Parathyroid adenoma (tissue), 2 donors: ENCODE measurements at regions not wholly inside any gene's neighbourhood (a gene's known extent, or its start where the extent isn't known, plus 50 kb on each side); places are given as distances from the start of the nearest gene placed in this dataset.

Source experiments
- H2AFZ ChIP-seq: fragments of 300-600 bp; sonication (generic); one replicate; pipeline ENCODE4 v1.7.0; 2017; ENCODE audit warnings: antibody characterized with exemption, mild to moderate bottlenecking
- H3K27ac ChIP-seq: fragments of 300-600 bp; sonication (generic); one replicate; pipeline ENCODE4 v1.7.0; 2017
- H3K27me3 ChIP-seq: fragments of 300-600 bp; sonication (generic); one replicate; pipeline ENCODE4 v1.7.0; 2017; ENCODE audit warnings: low read length; ENCODE audit not compliant: control insufficient read depth, insufficient read depth
- H3K36me3 ChIP-seq: fragments of 300-600 bp; sonication (generic); one replicate; pipeline ENCODE4 v1.7.0; 2017; ENCODE audit warnings: low read length; ENCODE audit not compliant: control insufficient read depth, insufficient read depth
- H3K4me1 ChIP-seq: fragments of 300-600 bp; sonication (generic); one replicate; pipeline ENCODE4 v1.7.0; 2017; ENCODE audit warnings: control low read depth
- H3K4me2 ChIP-seq: fragments of 300-600 bp; sonication (generic); one replicate; pipeline ENCODE4 v1.7.0; 2017; ENCODE audit warnings: low read length
- H3K4me3 ChIP-seq: fragments of 300-600 bp; sonication (generic); one replicate; pipeline ENCODE4 v1.7.0; 2017; ENCODE audit warnings: low read depth, low read length
- H3K79me2 ChIP-seq: fragments of 300-600 bp; sonication (generic); one replicate; pipeline ENCODE4 v1.7.0; 2017; ENCODE audit warnings: control low read depth
- H3K9ac ChIP-seq: fragments of 300-600 bp; sonication (generic); one replicate; pipeline ENCODE4 v1.7.0; 2017; ENCODE audit warnings: mild to moderate bottlenecking
- H3K9me3 ChIP-seq: fragments of 300-600 bp; sonication (generic); one replicate; pipeline ENCODE4 v1.7.0; 2017; ENCODE audit warnings: low read length; ENCODE audit not compliant: control insufficient read depth
- TF ChIP-seq, protein P1 (sequence below): fragments of 300-600 bp; sonication (generic); IDR thresholded peaks from one replicate; pipeline ENCODE4 v1.7.0; 2017; ENCODE audit warnings: antibody characterized with exemption, mild to moderate bottlenecking
- donor health status: primary hyperparathyroidism.

DNA sequence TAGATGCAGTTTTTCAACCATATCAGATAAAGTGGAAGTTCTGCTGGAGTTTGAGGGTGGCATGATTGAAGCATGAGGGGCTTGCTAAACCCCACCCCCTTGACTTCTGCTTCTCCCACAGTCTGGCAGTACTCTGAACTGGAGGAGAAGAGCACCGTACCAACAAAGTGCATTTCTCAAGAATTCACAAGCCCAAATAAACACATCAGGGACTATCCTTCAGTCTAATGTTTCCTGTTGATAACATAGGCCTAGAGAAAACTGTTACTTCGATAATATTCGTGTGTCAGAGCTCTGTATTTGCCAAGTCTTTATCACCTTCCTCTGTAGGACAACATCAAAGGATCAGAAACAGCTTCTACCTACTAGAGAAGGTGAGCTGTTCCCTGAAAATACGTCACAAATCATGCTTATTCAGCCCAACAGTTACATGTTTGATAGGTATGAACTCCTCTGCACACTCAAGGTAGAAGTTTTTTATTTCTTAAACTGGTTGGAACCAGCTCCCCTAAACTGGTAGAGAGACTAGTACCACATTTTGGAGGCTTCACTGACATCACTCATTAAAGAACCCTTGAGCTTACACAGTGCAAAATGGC lies 117.8 kb upstream of the PRNP start:
- Histone ChIP-seq H3K36me3 (no peaks in the 10 kb centered on the region), H3K27ac (no peak overlapping the region), H3K9ac (no peak overlapping the region), H3K9me3 (no peaks in the 10 kb centered on the region), H3K4me2 (no peak overlapping the region), H3K79me2 (no peaks in the 10 kb centered on the region), H3K27me3 (no peaks in the 10 kb centered on the region), H3K4me1 (no peaks in the 10 kb centered on the region), H2AFZ (no peak overlapping the region), H3K4me3 (no peak overlapping the region)
- TF ChIP-seq, protein P1, sequence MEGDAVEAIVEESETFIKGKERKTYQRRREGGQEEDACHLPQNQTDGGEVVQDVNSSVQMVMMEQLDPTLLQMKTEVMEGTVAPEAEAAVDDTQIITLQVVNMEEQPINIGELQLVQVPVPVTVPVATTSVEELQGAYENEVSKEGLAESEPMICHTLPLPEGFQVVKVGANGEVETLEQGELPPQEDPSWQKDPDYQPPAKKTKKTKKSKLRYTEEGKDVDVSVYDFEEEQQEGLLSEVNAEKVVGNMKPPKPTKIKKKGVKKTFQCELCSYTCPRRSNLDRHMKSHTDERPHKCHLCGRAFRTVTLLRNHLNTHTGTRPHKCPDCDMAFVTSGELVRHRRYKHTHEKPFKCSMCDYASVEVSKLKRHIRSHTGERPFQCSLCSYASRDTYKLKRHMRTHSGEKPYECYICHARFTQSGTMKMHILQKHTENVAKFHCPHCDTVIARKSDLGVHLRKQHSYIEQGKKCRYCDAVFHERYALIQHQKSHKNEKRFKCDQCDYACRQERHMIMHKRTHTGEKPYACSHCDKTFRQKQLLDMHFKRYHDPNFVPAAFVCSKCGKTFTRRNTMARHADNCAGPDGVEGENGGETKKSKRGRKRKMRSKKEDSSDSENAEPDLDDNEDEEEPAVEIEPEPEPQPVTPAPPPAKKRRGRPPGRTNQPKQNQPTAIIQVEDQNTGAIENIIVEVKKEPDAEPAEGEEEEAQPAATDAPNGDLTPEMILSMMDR, result no peak

DNA sequence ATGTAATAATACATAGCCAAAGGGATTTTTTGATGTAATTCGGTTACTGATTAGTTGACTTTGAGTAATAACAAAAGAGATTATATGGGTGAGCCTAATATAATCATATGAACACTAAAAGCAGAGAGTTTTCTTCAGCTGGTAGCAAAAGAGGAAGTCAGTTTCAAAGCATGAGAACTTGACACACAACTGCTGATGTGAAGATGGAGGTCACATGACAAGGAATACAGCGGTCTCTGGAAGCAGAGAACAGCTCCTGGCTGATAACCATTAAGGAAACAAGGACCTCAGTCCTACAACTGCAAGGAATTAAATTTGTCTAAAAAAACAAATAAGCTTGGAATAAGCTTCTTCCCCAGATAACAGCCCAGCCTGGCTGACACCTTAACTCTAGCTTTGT lies 119.1 kb upstream of the PRNP start:
- Histone ChIP-seq H3K4me3 (no peak overlapping the region), H3K4me2 (no peak overlapping the region), H2AFZ (no peak overlapping the region), H3K9me3 (no peaks in the 10 kb centered on the region), H3K27me3 (no peaks in the 10 kb centered on the region), H3K27ac (no peak overlapping the region), H3K36me3 (no peaks in the 10 kb centered on the region), H3K4me1 (no peaks in the 10 kb centered on the region), H3K79me2 (no peaks in the 10 kb centered on the region), H3K9ac (no peak overlapping the region)
- TF ChIP-seq, protein P1, result no peak

DNA sequence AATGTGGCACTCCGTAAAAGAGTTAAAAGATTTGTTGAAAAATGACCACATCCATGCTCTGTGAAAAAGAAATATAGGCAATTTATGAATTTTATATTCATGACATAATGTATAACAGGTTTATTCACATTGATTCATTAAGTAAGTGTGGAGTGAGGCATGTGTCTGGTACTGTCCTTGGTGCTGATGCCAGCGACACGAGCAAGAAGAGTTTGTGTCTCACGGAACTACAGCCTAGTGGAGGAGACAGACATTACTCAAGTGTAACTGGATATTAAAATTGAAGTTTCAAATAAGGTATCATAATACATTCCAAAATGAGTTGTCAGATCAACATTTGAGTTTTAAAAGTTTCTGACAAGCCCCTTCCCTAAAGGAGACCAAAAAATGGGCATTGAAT lies 122.7 kb upstream of the PRNP start:
- Histone ChIP-seq H2AFZ (no peak overlapping the region), H3K4me2 (no peak overlapping the region), H3K27me3 (no peaks in the 10 kb centered on the region), H3K79me2 (no peaks in the 10 kb centered on the region), H3K9ac (no peak overlapping the region), H3K36me3 (no peaks in the 10 kb centered on the region), H3K4me1 (no peaks in the 10 kb centered on the region), H3K27ac (no peak overlapping the region), H3K9me3 (no peaks in the 10 kb centered on the region), H3K4me3 (no peak overlapping the region)
- TF ChIP-seq, protein P1, result no peak

DNA sequence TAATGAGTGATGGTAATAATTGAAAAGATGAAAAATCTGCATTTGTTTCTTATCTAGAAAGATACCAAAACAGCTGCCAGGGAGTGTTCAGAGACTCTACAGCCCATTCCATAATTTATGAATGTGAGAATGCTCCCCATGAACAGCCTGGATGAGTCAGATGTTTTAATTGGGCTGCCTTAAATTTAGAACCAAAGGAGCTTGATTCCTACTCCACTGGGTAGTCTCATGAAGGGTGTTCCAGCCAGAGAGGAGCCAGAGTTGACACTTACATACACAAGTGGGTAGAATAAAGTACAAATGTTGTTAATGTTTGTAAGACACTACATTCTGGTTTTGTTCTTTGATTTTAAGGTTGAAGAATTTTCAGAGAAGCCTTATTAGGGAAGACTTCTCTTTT lies 123.2 kb upstream of the PRNP start:
- Histone ChIP-seq H3K4me2 (no peak overlapping the region), H3K4me3 (no peak overlapping the region), H3K27me3 (no peaks in the 10 kb centered on the region), H2AFZ (no peak overlapping the region), H3K36me3 (no peaks in the 10 kb centered on the region), H3K79me2 (no peaks in the 10 kb centered on the region), H3K9ac (no peak overlapping the region), H3K27ac (no peak overlapping the region), H3K4me1 (no peaks in the 10 kb centered on the region), H3K9me3 (no peaks in the 10 kb centered on the region)
- TF ChIP-seq, protein P1, result no peak

DNA sequence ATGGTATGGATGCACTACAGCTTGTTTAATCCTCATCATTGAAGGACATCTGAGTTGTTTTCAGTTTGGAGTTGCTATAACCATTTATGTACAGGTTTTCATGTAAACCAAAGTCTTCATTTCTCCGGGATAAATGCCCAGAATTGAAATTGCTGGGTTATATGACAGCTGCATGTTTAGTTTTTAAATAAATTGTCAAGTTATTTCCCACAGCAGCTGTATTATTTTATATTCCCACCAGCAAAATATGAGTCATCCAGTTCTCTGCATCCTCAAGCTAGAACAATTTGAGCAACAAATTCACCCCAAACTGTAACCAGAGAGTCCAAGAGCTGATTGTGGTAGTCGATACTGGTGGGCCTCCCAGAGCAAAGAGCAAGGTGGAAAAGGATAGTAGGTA lies 125.6 kb upstream of the PRNP start:
- H3K27ac ChIP-seq, result no peak overlapping the region
- H3K36me3 ChIP-seq, result no peaks in the 10 kb centered on the region
- H3K27me3 ChIP-seq, result no peaks in the 10 kb centered on the region
- no peaks in the 10 kb centered on the region for H3K79me2 ChIP-seq
- TF ChIP-seq, protein P1, result no peak
- no peak overlapping the region for H3K9ac ChIP-seq
- H2AFZ ChIP-seq, result no peak overlapping the region
- H3K4me2 ChIP-seq, result no peak overlapping the region
- H3K4me1 ChIP-seq, result no peaks in the 10 kb centered on the region
- no peaks in the 10 kb centered on the region for H3K9me3 ChIP-seq
- H3K4me3 ChIP-seq, result no peak overlapping the region
